ENCODE measurements at regions not wholly inside any gene's neighbourhood (a gene's known extent, or its start where the extent isn't known, plus 50 kb on each side); places are given as distances from the start of the nearest gene placed in this dataset.
"Not testable (repeated sequence)": the region's sequence is repeated elsewhere in the genome, so short reads cannot be mapped to it uniquely, and the experiment has no call there.

DNA sequence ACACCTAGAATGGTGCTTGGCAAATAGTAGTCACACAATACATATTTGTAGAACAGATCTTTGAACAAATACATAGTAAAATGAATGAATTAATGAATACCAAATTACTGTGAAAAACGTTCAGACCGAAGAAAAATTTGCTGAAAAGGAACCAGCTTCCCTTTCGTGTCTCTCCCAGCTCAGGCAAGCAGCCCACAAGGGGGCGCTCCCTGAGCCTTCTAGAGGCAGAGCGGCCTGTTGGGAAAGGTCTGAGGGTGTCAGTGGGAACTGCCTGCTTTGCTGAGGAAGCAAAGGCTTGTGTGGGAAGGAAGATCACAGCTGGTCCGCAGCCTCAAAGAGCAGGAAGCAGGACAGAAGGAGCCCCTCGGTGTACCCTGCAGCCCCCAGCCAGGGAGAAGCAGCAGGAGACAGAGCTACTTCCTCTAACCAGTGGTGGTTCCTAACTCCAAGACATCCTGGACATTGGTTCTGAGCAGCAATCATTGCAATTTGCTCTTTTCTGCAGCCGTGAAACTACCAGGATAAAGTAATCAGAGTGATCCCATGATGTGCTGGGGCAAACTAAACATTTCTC lies 231.1 kb downstream of the ANKRD30B start:
- peak; percentile 50 for DNase-seq
- intact Hi-C loops (cut with DNase I): no loop called here

DNA sequence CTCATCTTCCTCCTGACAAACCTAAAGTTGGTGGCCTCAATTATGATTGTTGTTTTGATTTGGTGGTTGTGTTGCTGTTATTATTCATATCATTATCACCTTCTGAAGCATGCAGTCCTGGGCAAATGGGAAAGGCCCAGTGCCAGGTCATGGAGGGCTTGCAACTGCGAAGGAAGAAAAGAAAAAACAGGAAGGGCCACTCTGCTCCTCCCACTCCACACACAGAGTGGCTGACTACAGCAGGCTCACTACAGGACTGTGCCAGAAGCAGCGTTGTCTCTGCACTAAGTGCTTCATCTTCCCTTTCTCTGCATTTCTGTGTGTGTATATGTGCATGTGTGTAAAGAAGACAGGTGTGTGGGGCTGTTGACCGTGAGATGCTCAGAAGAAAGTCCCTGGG lies 231.9 kb downstream of the ANKRD30B start:
- TF ChIP-seq, protein P1, sequence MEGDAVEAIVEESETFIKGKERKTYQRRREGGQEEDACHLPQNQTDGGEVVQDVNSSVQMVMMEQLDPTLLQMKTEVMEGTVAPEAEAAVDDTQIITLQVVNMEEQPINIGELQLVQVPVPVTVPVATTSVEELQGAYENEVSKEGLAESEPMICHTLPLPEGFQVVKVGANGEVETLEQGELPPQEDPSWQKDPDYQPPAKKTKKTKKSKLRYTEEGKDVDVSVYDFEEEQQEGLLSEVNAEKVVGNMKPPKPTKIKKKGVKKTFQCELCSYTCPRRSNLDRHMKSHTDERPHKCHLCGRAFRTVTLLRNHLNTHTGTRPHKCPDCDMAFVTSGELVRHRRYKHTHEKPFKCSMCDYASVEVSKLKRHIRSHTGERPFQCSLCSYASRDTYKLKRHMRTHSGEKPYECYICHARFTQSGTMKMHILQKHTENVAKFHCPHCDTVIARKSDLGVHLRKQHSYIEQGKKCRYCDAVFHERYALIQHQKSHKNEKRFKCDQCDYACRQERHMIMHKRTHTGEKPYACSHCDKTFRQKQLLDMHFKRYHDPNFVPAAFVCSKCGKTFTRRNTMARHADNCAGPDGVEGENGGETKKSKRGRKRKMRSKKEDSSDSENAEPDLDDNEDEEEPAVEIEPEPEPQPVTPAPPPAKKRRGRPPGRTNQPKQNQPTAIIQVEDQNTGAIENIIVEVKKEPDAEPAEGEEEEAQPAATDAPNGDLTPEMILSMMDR (IDR thresholded peaks at IDR 0.05): no peak
- no peaks in the 10 kb centered on the region for H3K27me3 ChIP-seq
- H3K9ac ChIP-seq (ENCODE audit: low read depth in 2 of 2, low read length in 2 of 2): no peak overlapping the region
- no peak overlapping the region for H3K27ac ChIP-seq
- intact Hi-C loops (cut with DNase I): no loop called here
- DNase-seq: no peak
- no peaks in the 10 kb centered on the region for H3K9me3 ChIP-seq
- no peaks in the 10 kb centered on the region for H3K4me1 ChIP-seq
- no peaks in the 10 kb centered on the region for H3K36me3 ChIP-seq
- no peak overlapping the region for H3K4me3 ChIP-seq

More for the DNA sequence above, 231.1 kb downstream of the ANKRD30B start:
- H3K27me3 ChIP-seq: no peaks in the 10 kb centered on the region
- H3K4me1 ChIP-seq: no peaks in the 10 kb centered on the region
- no peak overlapping the region for H3K4me3 ChIP-seq
- H3K9me3 ChIP-seq: no peaks in the 10 kb centered on the region
- H3K27ac ChIP-seq: no peak overlapping the region
- H3K36me3 ChIP-seq: no peaks in the 10 kb centered on the region
- no peak overlapping the region for H3K9ac ChIP-seq (ENCODE audit: low read depth in 2 of 2, low read length in 2 of 2)
- TF ChIP-seq, protein P1 (IDR thresholded peaks at IDR 0.05): peak; percentile 50

DNA sequence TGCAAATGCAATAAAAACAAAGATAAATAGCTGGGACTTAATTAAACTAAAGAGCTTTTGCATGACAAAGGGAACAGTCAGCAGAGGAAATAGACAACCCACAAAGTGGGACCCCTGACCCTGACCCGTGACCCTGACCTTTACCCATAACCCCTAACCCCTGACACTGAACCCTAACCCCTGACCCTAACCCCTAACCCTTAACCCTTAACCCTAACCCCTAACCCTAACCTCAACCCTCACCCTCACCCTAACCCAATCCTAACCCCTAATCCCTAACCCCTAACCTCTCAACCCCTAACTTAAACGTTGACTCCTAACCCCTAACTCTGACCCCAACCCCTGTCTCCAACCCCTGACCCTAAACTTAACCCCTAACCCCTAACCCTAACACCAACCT lies 236.6 kb downstream of the ANKRD30B start:
- H3K27me3 ChIP-seq; DNase-seq; H3K27ac ChIP-seq; H3K4me3 ChIP-seq; H3K4me1 ChIP-seq; H3K36me3 ChIP-seq; H3K9ac ChIP-seq (ENCODE audit: low read depth in 2 of 2, low read length in 2 of 2); H3K9me3 ChIP-seq; intact Hi-C loops (cut with DNase I): not testable (repeated sequence)

DNA sequence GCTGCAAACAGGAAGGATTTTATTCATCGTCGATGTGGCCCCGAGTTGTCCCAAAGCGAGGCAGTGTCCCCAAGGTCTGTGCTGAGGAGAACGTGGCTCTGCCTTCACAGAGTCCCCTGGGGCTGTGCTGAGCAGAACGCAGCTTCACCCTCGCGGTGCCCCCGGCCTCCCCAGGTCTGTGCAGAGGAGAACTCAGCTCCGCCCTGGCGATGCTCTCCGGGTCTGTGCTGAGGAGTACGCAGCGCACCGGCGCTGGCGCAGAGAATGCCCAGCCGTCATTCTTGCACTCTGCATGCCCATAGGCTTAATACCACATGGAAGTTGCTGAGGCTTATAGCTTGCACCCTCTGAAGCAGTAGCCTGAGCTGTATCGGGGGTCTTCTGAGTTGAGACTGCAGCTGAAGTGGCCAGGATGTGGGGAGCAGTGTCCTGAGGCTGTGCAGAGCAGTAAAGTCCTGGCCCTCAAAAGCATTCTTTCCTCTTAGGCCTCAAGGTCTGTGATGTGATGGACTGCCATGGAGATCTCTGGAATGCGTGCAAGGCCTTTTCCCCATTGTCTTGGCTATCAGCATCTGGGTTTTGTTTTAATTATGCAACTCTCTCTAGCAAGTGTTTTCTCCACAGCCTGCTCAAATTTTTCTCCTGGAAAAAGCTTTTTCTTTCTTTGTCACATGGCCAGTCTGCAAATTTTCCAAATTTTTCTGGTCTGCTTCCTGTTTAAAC lies 237.5 kb downstream of the ANKRD30B start:
- H3K27ac ChIP-seq; intact Hi-C loops (cut with DNase I); H3K9me3 ChIP-seq; H3K9ac ChIP-seq (ENCODE audit: low read depth in 2 of 2, low read length in 2 of 2); DNase-seq; H3K36me3 ChIP-seq; H3K27me3 ChIP-seq; H3K4me3 ChIP-seq; H3K4me1 ChIP-seq: not testable (repeated sequence)

DNA sequence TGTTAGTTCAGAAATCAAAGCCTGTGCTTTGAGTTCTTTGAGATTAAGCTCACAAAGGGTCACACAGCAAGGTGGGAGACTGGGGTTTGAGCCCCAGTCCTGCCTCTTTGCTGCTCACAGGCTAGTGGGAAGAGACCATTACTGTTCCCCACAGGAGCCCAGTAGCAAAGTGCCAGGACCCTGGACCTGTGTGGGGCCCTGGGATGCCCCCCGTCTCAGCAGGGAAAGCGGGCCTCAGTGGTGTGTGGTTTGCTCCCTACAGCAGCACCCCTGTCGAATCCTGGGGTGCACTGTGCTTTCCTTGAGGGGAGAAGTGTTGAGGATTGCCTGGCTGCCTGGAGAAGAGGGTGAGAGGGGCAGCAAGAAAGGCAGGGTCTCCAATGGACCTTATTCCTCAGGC lies 239.4 kb downstream of the ANKRD30B start:
- H3K9me3 ChIP-seq; H3K27me3 ChIP-seq; H3K4me3 ChIP-seq; H3K4me1 ChIP-seq; DNase-seq; H3K9ac ChIP-seq (ENCODE audit: low read depth in 2 of 2, low read length in 2 of 2); H3K36me3 ChIP-seq; intact Hi-C loops (cut with DNase I); H3K27ac ChIP-seq: not testable (repeated sequence)

DNA sequence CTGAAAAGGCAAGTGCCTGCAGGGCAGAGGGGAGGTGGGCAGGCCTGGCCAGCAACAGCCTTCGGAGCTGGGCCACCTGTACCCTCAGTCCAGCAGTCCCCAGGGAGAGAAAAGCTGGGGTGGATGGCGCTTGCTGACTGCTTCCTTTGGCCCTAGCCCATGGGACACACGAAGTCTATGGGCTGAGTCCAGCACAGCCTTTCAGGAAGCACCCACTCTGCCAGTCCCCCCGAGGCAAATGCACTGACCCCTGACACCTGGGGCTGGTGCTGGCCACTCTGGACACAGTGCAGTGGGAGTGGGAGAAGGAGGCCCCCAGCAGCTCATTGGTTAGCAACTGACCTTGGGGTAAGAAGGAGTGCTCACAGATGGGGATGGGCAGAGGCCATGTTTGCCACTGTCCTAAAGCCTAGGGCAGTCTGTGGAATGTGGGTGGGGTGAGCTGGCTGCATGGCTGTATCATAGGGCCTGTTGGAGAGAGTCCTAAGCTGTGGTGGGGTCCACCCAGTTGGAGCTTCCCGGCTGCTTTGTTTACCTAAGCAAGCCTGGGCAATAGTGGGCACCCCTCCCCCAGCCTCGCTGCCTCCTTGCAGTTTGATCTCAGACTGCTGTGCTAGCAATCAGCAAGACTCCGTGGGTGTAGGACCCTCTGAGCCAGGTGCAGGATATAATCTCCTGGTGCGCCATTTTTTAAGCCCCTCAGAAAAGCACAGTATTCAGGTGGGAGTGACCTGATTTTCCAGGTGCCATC lies 240.2 kb downstream of the ANKRD30B start:
- DNase-seq; H3K4me3 ChIP-seq; H3K27me3 ChIP-seq; H3K36me3 ChIP-seq; H3K9ac ChIP-seq (ENCODE audit: low read depth in 2 of 2, low read length in 2 of 2); H3K9me3 ChIP-seq; H3K27ac ChIP-seq; intact Hi-C loops (cut with DNase I); H3K4me1 ChIP-seq: not testable (repeated sequence)

DNA sequence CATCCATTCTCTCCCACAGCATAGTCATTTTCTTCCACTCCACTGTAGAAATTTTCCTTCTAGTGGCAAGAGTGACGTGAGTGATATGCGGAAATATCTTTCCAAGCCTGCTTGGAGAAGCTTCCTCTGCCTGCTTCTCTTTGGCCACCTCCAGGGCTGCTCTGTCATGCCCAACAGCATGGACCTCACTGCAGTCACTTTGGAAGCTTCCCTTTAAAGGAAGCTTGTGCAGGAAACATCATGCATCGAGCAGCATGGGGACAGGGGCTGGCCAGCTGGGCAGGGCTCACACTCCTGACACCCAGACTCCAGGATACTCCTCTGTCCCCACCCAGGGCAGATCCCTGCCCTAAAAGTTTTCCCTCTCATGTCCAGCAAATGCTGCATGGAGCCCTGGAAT lies 241.6 kb downstream of the ANKRD30B start:
- H3K9me3 ChIP-seq; H3K27me3 ChIP-seq; H3K27ac ChIP-seq; intact Hi-C loops (cut with DNase I); DNase-seq; H3K4me1 ChIP-seq; H3K4me3 ChIP-seq; H3K36me3 ChIP-seq; H3K9ac ChIP-seq (ENCODE audit: low read depth in 2 of 2, low read length in 2 of 2): not testable (repeated sequence)

DNA sequence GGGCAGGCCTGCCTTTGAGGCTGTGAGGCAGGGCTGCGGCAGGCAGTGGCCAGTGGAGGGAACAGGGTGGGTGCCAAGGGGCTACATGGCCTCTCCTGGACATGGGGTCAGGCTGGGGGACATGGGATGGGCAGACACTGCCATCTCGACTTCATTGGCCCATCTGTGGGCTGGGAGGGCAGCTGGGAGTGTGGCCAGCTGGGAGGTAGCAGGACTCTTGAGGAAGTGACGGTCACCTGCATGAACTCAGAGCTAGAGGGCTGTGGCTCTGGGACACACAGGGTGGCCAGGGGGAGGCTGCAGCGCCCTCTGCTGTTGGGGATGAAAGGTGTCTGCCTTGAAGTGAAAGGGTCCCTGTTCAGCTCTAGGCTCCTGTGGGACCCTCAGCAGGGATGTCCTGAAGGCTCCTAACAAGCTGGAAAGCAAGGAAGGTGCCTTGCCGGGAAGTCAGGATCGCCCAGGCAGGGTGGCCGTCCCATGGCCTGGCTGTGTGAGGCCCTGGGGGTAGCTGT lies 244.0 kb downstream of the ANKRD30B start:
- H3K9ac ChIP-seq (ENCODE audit: low read depth in 2 of 2, low read length in 2 of 2); intact Hi-C loops (cut with DNase I); DNase-seq; H3K36me3 ChIP-seq; H3K27ac ChIP-seq; H3K4me1 ChIP-seq; H3K27me3 ChIP-seq; H3K9me3 ChIP-seq; H3K4me3 ChIP-seq: not testable (repeated sequence)

DNA sequence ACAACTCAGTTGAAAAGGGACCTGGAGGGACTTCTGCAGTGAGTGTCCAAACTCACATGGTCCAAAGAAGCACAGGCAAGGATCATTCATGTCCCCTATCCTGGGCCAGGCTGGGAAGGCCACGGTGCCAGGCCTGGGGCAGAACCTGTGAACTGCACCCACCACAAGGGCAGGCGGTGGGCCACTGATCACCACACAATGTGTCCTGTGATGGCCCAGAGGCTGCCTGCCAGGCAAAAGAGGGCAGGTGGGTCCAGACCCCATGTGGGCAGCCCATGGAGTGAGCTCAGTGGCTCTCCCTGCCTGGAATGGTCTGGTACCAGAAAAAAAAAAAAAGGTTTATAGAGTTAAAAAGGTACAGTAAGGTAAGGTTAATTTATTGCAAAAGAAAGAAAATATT lies 244.8 kb downstream of the ANKRD30B start:
- H3K4me1 ChIP-seq; H3K9me3 ChIP-seq; H3K36me3 ChIP-seq; DNase-seq; H3K27me3 ChIP-seq; H3K27ac ChIP-seq; intact Hi-C loops (cut with DNase I); H3K9ac ChIP-seq (ENCODE audit: low read depth in 2 of 2, low read length in 2 of 2); H3K4me3 ChIP-seq: not testable (repeated sequence)

DNA sequence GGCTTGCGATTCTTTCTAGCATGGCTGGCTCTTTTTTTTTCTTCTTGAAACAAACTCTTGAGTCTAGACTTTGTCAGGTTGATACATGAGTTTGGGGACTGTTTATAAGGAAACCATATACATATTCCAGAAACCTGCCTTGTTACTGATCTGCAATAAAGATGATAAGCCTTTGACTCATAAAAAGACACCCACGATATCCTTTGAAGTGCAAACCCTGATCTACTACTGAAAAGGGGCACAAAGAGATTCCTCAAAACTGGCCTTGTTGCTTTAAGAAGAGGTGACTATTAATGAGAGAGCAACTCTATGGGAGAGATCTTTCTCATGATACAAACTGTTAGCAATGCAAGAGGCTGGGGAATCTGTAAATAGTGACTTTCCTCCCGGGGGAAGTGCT lies 247.1 kb downstream of the ANKRD30B start:
- H3K36me3 ChIP-seq; H3K27ac ChIP-seq; H3K27me3 ChIP-seq; H3K9me3 ChIP-seq; H3K9ac ChIP-seq (ENCODE audit: low read depth in 2 of 2, low read length in 2 of 2); DNase-seq; intact Hi-C loops (cut with DNase I); H3K4me1 ChIP-seq; H3K4me3 ChIP-seq: not testable (repeated sequence)

Data from colonic mucosa (tissue), 4 donors.